K562 (cell line): ENCODE measurements at regions not wholly inside any gene's neighbourhood (a gene's known extent, or its start where the extent isn't known, plus 50 kb on each side); places are given as distances from the start of the nearest gene placed in this dataset.
A peak's percentile ranks its signal among the peaks of the same experiment; 100 is the strongest.

Experiments
- ATAC-seq: fragments of 200-7000 bp; cut with Tn5 transposase; 3 replicates; pipeline ENCODE4 v1.9.1; 2020; ENCODE audit warnings: moderate library complexity
- BruUV-seq: library from RNA; stranded (reverse); fragments of 400-500 nt; replicated peaks from 2 replicates; lab custom pipeline; 2021; lab: Mats Ljungman, UMichigan
- CTCF ChIA-PET: fragments of 300-600 bp; formaldehyde crosslinking; extraction: SDS; loops from one replicate; lab custom pipeline; 2021; ENCODE audit warnings: low intra/inter-chr PET ratio; lab: Yijun Ruan, JAX
- POLR2A ChIA-PET: fragments of 300-600, 350-650 bp; sonication (Branson Sonifier 250); formaldehyde crosslinking; extraction: SDS; loops from one replicate; lab custom pipeline; 2021; ENCODE audit warnings: antibody characterized with exemption, inconsistent platforms; lab: Yijun Ruan, JAX
- DNase-seq, 4 experiments: peaks; one replicate each; pipeline versions ENCODE4 v3.0.0 to v3.0.0-alpha.2; 2011 to 2018; ENCODE audit warnings: low spot score in 3 of 4, mixed read lengths in 3 of 4; ENCODE audit errors: extremely low read depth in 1 of 4
- FAIRE-seq: peaks from 2 replicates; lab custom pipeline; 2011; peaks lifted over from hg19 to GRCh38; lab: Jason Lieb, UNC
- H2AFZ ChIP-seq: 2 replicates; pipeline ENCODE4 v1.6.0; 2011; ENCODE audit warnings: low read depth, low read length, control low read depth, inconsistent platforms
- H3K27ac ChIP-seq: fragments of 200-600 bp; 3 replicates; pipeline ENCODE4 v1.8.0; 2011; ENCODE audit warnings: low read depth, mild to moderate bottlenecking, control low read depth, inconsistent platforms, low read length, moderate library complexity, mixed read lengths; ENCODE audit errors: extremely low read depth
- H3K27me3 ChIP-seq, 2 experiments: fragments of 300-600 bp in 1 of 2; 2 replicates in 1 of 2; 3 replicates in 1 of 2; pipeline versions ENCODE4 v1.6.0 to v1.8.0; 2011; ENCODE audit warnings: inconsistent platforms in 2 of 2, low read length in 2 of 2, mild to moderate bottlenecking in 1 of 2, mixed read lengths in 1 of 2, moderate library complexity in 1 of 2; ENCODE audit not compliant: control insufficient read depth in 2 of 2, insufficient read depth in 2 of 2
- H3K36me3 ChIP-seq: fragments of 300-600 bp; 3 replicates; pipeline ENCODE4 v1.8.0; 2011; ENCODE audit warnings: mild to moderate bottlenecking, low read length, inconsistent platforms; ENCODE audit not compliant: control insufficient read depth, insufficient read depth
- H3K4me1 ChIP-seq, 2 experiments: fragments of 200-600 bp in 1 of 2; replicated peaks in 1 of 2; 2 replicates in 1 of 2; 3 replicates in 1 of 2; pipeline versions ENCODE4 v1.5.1 to v1.8.0; 2011; ENCODE audit warnings: inconsistent platforms in 2 of 2, low read length in 2 of 2, mild to moderate bottlenecking in 1 of 2, mixed read lengths in 1 of 2, moderate library complexity in 1 of 2; ENCODE audit not compliant: control insufficient read depth in 2 of 2, insufficient read depth in 2 of 2
- H3K4me2 ChIP-seq: 2 replicates; pipeline ENCODE4 v1.6.1; 2011; ENCODE audit warnings: low read length, control low read depth, inconsistent platforms, mixed read lengths; ENCODE audit not compliant: insufficient read depth
- H3K4me3 ChIP-seq: fragments of 200-600 bp; sonication (generic), shearing (Covaris generic); 2 replicates; pipeline ENCODE4 v1.5.1; 2016; ENCODE audit warnings: control low read depth, inconsistent platforms
- H3K79me2 ChIP-seq: fragments of 200-600 bp; 3 replicates; pipeline ENCODE4 v1.8.0; 2011; ENCODE audit warnings: low read length, inconsistent platforms; ENCODE audit not compliant: control insufficient read depth, insufficient read depth
- H3K9ac ChIP-seq, 2 experiments: 2 replicates each; pipeline versions ENCODE4 v1.6.0 to v1.6.1; 2011; ENCODE audit warnings: low read depth in 2 of 2, low read length in 2 of 2, control low read depth in 1 of 2, inconsistent platforms in 1 of 2, mild to moderate bottlenecking in 1 of 2, mixed read lengths in 1 of 2; ENCODE audit not compliant: insufficient read depth in 1 of 2
- H3K9me1 ChIP-seq: one replicate; pipeline ENCODE4 v1.6.0; 2011; ENCODE audit warnings: inconsistent platforms, mild to moderate bottlenecking, low read length, moderate library complexity; ENCODE audit not compliant: control insufficient read depth, insufficient read depth
- H3K9me3 ChIP-seq: replicated peaks from 2 replicates; pipeline ENCODE4 v1.5.1; 2011; ENCODE audit warnings: low read depth, low read length, inconsistent platforms; ENCODE audit not compliant: control insufficient read depth, insufficient read depth
- H4K20me1 ChIP-seq: replicated peaks from 2 replicates; pipeline ENCODE4 v1.6.1; 2011; ENCODE audit warnings: low read length, inconsistent platforms, mixed read lengths; ENCODE audit not compliant: control insufficient read depth, insufficient read depth
- E2F6 ChIP-seq, 2 experiments: IDR thresholded peaks; 2 replicates each; pipeline ENCODE4 v1.6.1; 2011; ENCODE audit warnings: borderline replicate concordance in 1 of 2, control low read depth in 1 of 2, low read depth in 1 of 2, low read length in 1 of 2, mild to moderate bottlenecking in 1 of 2, mixed read lengths in 1 of 2, moderate library complexity in 1 of 2; ENCODE audit not compliant: insufficient read depth in 1 of 2, insufficient read length in 1 of 2, poor library complexity in 1 of 2, severe bottlenecking in 1 of 2; ENCODE audit errors: extremely low read depth in 1 of 2
- FOXK1 ChIP-seq: sonication (generic); formaldehyde crosslinking; IDR thresholded peaks from 2 replicates; pipeline ENCODE4 v1.8.0; 2022; ENCODE audit warnings: missing genetic modification reagents, mild to moderate bottlenecking, borderline replicate concordance
- MGA ChIP-seq: fragments of 450-650 bp; IDR thresholded peaks from 2 replicates; pipeline ENCODE4 v1.6.1; 2016; ENCODE audit warnings: mild to moderate bottlenecking, moderate library complexity
- NCOA6 ChIP-seq: fragments of 450-650 bp; IDR thresholded peaks from 2 replicates; pipeline ENCODE4 v1.6.1; 2017; ENCODE audit warnings: mild to moderate bottlenecking
- SUPT5H ChIP-seq: fragments of 450-650 bp; IDR thresholded peaks from 2 replicates; pipeline ENCODE4 v1.6.1; 2016
- TRIM24 ChIP-seq, 2 experiments: fragments of 450-650 bp; IDR thresholded peaks; 2 replicates each; pipeline ENCODE4 v1.6.1; 2016
- WGBS: fragments of 100-300 bp; shearing (Covaris generic); methylation state at CpG from one replicate; pipeline ENCODE4 v1.1.6; 2016; ENCODE audit warnings: low coverage, mixed read lengths; ENCODE audit not compliant: insufficient coverage; ENCODE audit errors: missing lambda C conversion rate; 5-methylcytosine and 5-hydroxymethylcytosine counted together
- in situ Hi-C: fragments of 300-500 bp; cut with MboI; formaldehyde crosslinking; loops from 4 replicates; pipeline ENCODE4 v1.15.0; 2018; ENCODE audit warnings: inconsistent platforms, mixed read lengths
- intact Hi-C: fragments of 100-400 bp; cut with micrococcal nuclease; formaldehyde crosslinking; loops from 2 replicates; pipeline ENCODE4 v1.14.2; 2022

GRCh38 chr14:103227094-103227768, 104.0 kb downstream of the TNFAIP2 start:
- H3K9me3 ChIP-seq = no peaks in the 10 kb centered on the region
- no peaks in the 10 kb centered on the region for H4K20me1 ChIP-seq
- no peaks in the 10 kb centered on the region for H3K9me1 ChIP-seq
- no peak for FAIRE-seq
- ChIA-PET CTCF (no interaction called here), POLR2A (interaction anchor here (0.5 to 2.1 kb wide), 4 partner anchors 8 to 99 kb away, joined by 3 to 6 read pairs (median 4); no protein-coding TSS in a partner anchor)
- TF ChIP-seq SUPT5H = no peak
- no peak for TF ChIP-seq FOXK1 (CRISPR knock-in tag)
- TF ChIP-seq NCOA6 = no peak
- peak; percentile 37; the same call in 1 of the 2 replicates for TF ChIP-seq MGA
- no peak for TF ChIP-seq TRIM24 (IDR thresholded peaks at IDR 0.05)
- peak in 1 of 2 experiments; percentile 39 for TF ChIP-seq E2F6 (IDR thresholded peaks at IDR 0.05; ENCODE audit: borderline replicate concordance in 1 of 2, extremely low read depth in 1 of 2, insufficient read depth in 1 of 2, insufficient read length in 1 of 2, low read depth in 1 of 2, low read length in 1 of 2, poor library complexity in 1 of 2, severe bottlenecking in 1 of 2)
- no peak overlapping the region for H3K9ac ChIP-seq
- BruUV-seq = no TSS peak
- DNase-seq = no peak
- intact Hi-C loops = no loop called here
- peaks cover 2 to 24% of the 10 kb centered on the region in 2 experiments; a peak in 4 of 5 replicates for H3K4me1 ChIP-seq
- H3K4me2 ChIP-seq = no peak overlapping the region
- no peak overlapping the region for H3K27ac ChIP-seq
- H3K36me3 ChIP-seq = no peaks in the 10 kb centered on the region
- 32% methylated on average over 13 of the region's 21 CpGs for WGBS
- ATAC-seq = no peak
- H3K79me2 ChIP-seq = no peaks in the 10 kb centered on the region
- no peaks in the 10 kb centered on the region; a peak in 1 of 5 replicates for H3K27me3 ChIP-seq
- no peak overlapping the region for H2AFZ ChIP-seq
- no peak overlapping the region for H3K4me3 ChIP-seq
- in situ Hi-C loops = no loop called here
